MM.1S (cell line): ENCODE measurements at regions not wholly inside any gene's neighbourhood (a gene's known extent, or its start where the extent isn't known, plus 50 kb on each side); places are given as distances from the start of the nearest gene placed in this dataset.

Experiments
- DNase-seq: peaks from one replicate; pipeline ENCODE4 v3.0.0-alpha.2; 2015
- H2AFZ ChIP-seq: fragments of 300-600 bp; sonication (generic); 2 replicates; pipeline ENCODE4 v1.6.0; 2016; ENCODE audit warnings: antibody characterized with exemption, low read length
- H3F3A ChIP-seq: fragments of 300-600 bp; sonication (generic); 2 replicates; pipeline ENCODE4 v1.6.1; 2016; ENCODE audit warnings: mild to moderate bottlenecking, antibody characterized with exemption, low read length, moderate library complexity, mixed read lengths; ENCODE audit not compliant: insufficient read depth
- H3K27ac ChIP-seq: fragments of 300-600 bp; sonication (generic); 2 replicates; pipeline ENCODE4 v1.5.1; 2016; ENCODE audit warnings: mild to moderate bottlenecking, low read length
- H3K27me3 ChIP-seq: fragments of 300-600 bp; sonication (generic); replicated peaks from 2 replicates; pipeline ENCODE4 v1.6.0; 2016; ENCODE audit warnings: low read length; ENCODE audit not compliant: insufficient read depth
- H3K36me3 ChIP-seq: fragments of 300-600 bp; sonication (generic); replicated peaks from 2 replicates; pipeline ENCODE4 v1.6.1; 2016; ENCODE audit warnings: mild to moderate bottlenecking, low read length, mixed read lengths; ENCODE audit not compliant: insufficient read depth
- H3K4me1 ChIP-seq: fragments of 300-600 bp; sonication (generic); 2 replicates; pipeline ENCODE4 v1.6.1; 2016; ENCODE audit warnings: low read length, mixed read lengths
- H3K4me2 ChIP-seq: fragments of 300-600 bp; sonication (generic); 2 replicates; pipeline ENCODE4 v1.6.0; 2016; ENCODE audit warnings: low read depth, low read length
- H3K4me3 ChIP-seq: fragments of 300-600 bp; sonication (generic); 2 replicates; pipeline ENCODE4 v1.5.1; 2016; ENCODE audit warnings: low read length, mixed read lengths
- H3K79me2 ChIP-seq: fragments of 300-600 bp; sonication (generic); 2 replicates; pipeline ENCODE4 v1.6.1; 2016; ENCODE audit warnings: mixed run types, low read length, mixed read lengths
- H3K9ac ChIP-seq: fragments of 300-600 bp; sonication (generic); 2 replicates; pipeline ENCODE4 v1.6.1; 2016; ENCODE audit warnings: low read length, mixed read lengths
- H3K9me2 ChIP-seq: fragments of 300-600 bp; sonication (generic); replicated peaks from 2 replicates; pipeline ENCODE4 v1.6.1; 2016; ENCODE audit warnings: mild to moderate bottlenecking, low read length, mixed read lengths; ENCODE audit not compliant: insufficient read depth
- H3K9me3 ChIP-seq: fragments of 300-600 bp; sonication (generic); replicated peaks from 2 replicates; pipeline ENCODE4 v1.6.1; 2016; ENCODE audit warnings: mild to moderate bottlenecking, low read length, mixed read lengths; ENCODE audit not compliant: insufficient read depth
- H4K20me1 ChIP-seq: fragments of 300-600 bp; sonication (generic); 2 replicates; pipeline ENCODE4 v1.6.1; 2016; ENCODE audit warnings: mild to moderate bottlenecking, low read length, moderate library complexity, mixed read lengths; ENCODE audit not compliant: insufficient read depth
- CTCF ChIP-seq: fragments of 300-600 bp; sonication (generic); IDR thresholded peaks from 2 replicates; pipeline ENCODE4 v1.5.1; 2016; ENCODE audit warnings: antibody characterized with exemption, low read length, mixed read lengths
- EZH2 ChIP-seq: fragments of 300-600 bp; sonication (generic); optimal IDR thresholded peaks from 2 replicates; pipeline ENCODE3; 2017; ENCODE audit warnings: low read depth, mild to moderate bottlenecking, antibody characterized with exemption, low read length, mixed read lengths
- EZH2phosphoT487 ChIP-seq: fragments of 300-600 bp; sonication (generic); IDR thresholded peaks from 2 replicates; pipeline ENCODE4 v1.6.1; 2018; ENCODE audit warnings: antibody characterized with exemption, low read length

- Histone ChIP-seq H3K4me3 (no peak overlapping the region), H2AFZ (no peak overlapping the region), H3K9me2 (no peaks in the 10 kb centered on the region), H3K4me2 (no peak overlapping the region), H3K36me3 (no peaks in the 10 kb centered on the region), H3K79me2 (no peaks in the 10 kb centered on the region), H3K4me1 (no peaks in the 10 kb centered on the region), H3F3A (no peaks in the 10 kb centered on the region), H4K20me1 (no peaks in the 10 kb centered on the region), H3K27me3 (no peaks in the 10 kb centered on the region), H3K9me3 (no peaks in the 10 kb centered on the region), H3K27ac (no peak overlapping the region), H3K9ac (no peak overlapping the region)
- TF ChIP-seq EZH2phosphoT487, result no peak
- TF ChIP-seq EZH2, result no peak
- TF ChIP-seq CTCF, result no peak
- no peak for DNase-seq
Measured at GRCh38 chr2:154912215-154912614, 213.7 kb downstream of the KCNJ3 start.

- Histone ChIP-seq H3K4me3 (no peak overlapping the region), H4K20me1 (no peaks in the 10 kb centered on the region), H3K36me3 (no peaks in the 10 kb centered on the region), H3K4me2 (no peak overlapping the region), H3K9ac (no peak overlapping the region), H3F3A (no peaks in the 10 kb centered on the region), H3K27me3 (no peaks in the 10 kb centered on the region), H3K9me2 (no peaks in the 10 kb centered on the region), H3K9me3 (no peaks in the 10 kb centered on the region), H3K79me2 (no peaks in the 10 kb centered on the region), H3K27ac (no peak overlapping the region), H2AFZ (no peak overlapping the region), H3K4me1 (no peaks in the 10 kb centered on the region)
- no peak for DNase-seq
- TF ChIP-seq CTCF, result no peak
- no peak for TF ChIP-seq EZH2phosphoT487
- no peak for TF ChIP-seq EZH2
Measured at GRCh38 chr2:154911729-154912128, 213.2 kb downstream of the KCNJ3 start.

GRCh38 chr2:154910701-154911100 lies 212.2 kb downstream of the KCNJ3 start:
- no peaks in the 10 kb centered on the region for H3K9me3 ChIP-seq
- no peak overlapping the region for H3K9ac ChIP-seq
- H3K36me3 ChIP-seq, result no peaks in the 10 kb centered on the region
- no peaks in the 10 kb centered on the region for H3K4me1 ChIP-seq
- H3K9me2 ChIP-seq, result no peaks in the 10 kb centered on the region
- H3K4me3 ChIP-seq, result no peak overlapping the region
- H3K27me3 ChIP-seq, result no peaks in the 10 kb centered on the region
- no peak for TF ChIP-seq EZH2
- H3K79me2 ChIP-seq, result no peaks in the 10 kb centered on the region
- no peak overlapping the region for H3K4me2 ChIP-seq
- no peaks in the 10 kb centered on the region for H3F3A ChIP-seq
- H3K27ac ChIP-seq, result no peak overlapping the region
- no peak overlapping the region for H2AFZ ChIP-seq
- DNase-seq, result no peak
- H4K20me1 ChIP-seq, result no peaks in the 10 kb centered on the region

- H3K79me2 ChIP-seq, result no peaks in the 10 kb centered on the region
- no peak overlapping the region for H2AFZ ChIP-seq
- no peaks in the 10 kb centered on the region for H3K9me3 ChIP-seq
- no peaks in the 10 kb centered on the region for H4K20me1 ChIP-seq
- no peak overlapping the region for H3K4me3 ChIP-seq
- H3K36me3 ChIP-seq, result no peaks in the 10 kb centered on the region
- H3F3A ChIP-seq, result no peaks in the 10 kb centered on the region
- TF ChIP-seq EZH2phosphoT487 (no peak), CTCF (no peak)
- no peak for DNase-seq
- H3K4me1 ChIP-seq, result no peaks in the 10 kb centered on the region
- H3K27me3 ChIP-seq, result no peaks in the 10 kb centered on the region
- no peak overlapping the region for H3K4me2 ChIP-seq
- no peak overlapping the region for H3K9ac ChIP-seq
- H3K9me2 ChIP-seq, result no peaks in the 10 kb centered on the region
- no peak overlapping the region for H3K27ac ChIP-seq
Measured at GRCh38 chr2:154908327-154908726, 209.8 kb downstream of the KCNJ3 start.
